ENCODE measurements at regions not wholly inside any gene's neighbourhood (a gene's known extent, or its start where the extent isn't known, plus 50 kb on each side); places are given as distances from the start of the nearest gene placed in this dataset.
"Not testable (repeated sequence)": the region's sequence is repeated elsewhere in the genome, so short reads cannot be mapped to it uniquely, and the experiment has no call there.

- not testable (repeated sequence) for TF ChIP-seq CTCF, POLR2AphosphoS5, EP300 (IDR thresholded peaks at IDR 0.05)
These were observed 101.0 kb downstream of the SMC2 start for GRCh38 chr9:104195142-104195541.
